Heart left ventricle (tissue), 13 donors: ENCODE measurements at regions not wholly inside any gene's neighbourhood (a gene's known extent, or its start where the extent isn't known, plus 50 kb on each side); places are given as distances from the start of the nearest gene placed in this dataset.

Experiments
- CTCF ChIP-seq, 12 donors: fragments of 200-600 bp; sonication (generic) in 4 of 12; IDR thresholded peaks; one replicate each; pipeline versions ENCODE4 v1.5.0 to v1.8.0; 2018 to 2022; ENCODE audit warnings: antibody characterized with exemption in 12 of 12, mild to moderate bottlenecking in 5 of 12
- POLR2A ChIP-seq, 2 donors: fragments of 450-650 bp; IDR thresholded peaks; one replicate each; pipeline ENCODE4 v1.6.1; 2017; ENCODE audit warnings: antibody characterized with exemption in 2 of 2, mild to moderate bottlenecking in 2 of 2, moderate library complexity in 2 of 2
- donor health status: ischemic (EF 13 %, LVEDD 7.1; RV severe dilation, severe dysfunction).
- donor health status: DM: no; HTN: yes; CAD: no.
- donor health status: DM: no; HTN: no; CAD: no.
- donor health status: ischemic (EF 25% LVEDD 6.9; RV normal size, moderate dysfunction).
- donor health status: ischemic (EF 25% LVEDD 5.7; RV mildly dilated, moderate dysfunction).
- donor health status: ischemic (EF 35%, LVEDD 5.7; RV mildly dilated, moderate dysfunction).
- donor health status: nonischemic (EF 11% LVEDD 7.7; RV severe dilation, severe dysfunction).
- donor health status: DM: yes; HTN: yes; CAD: no.
- donor health status: PGD.
- donor health status: ischemic (EF 29% LVEDD 5.4; RV normal size, mild dysfunction).
- donor health status: nonischemic (EF 23%, LVEDD 6.1; RV moderate dilation, normal function).

- TF ChIP-seq CTCF (IDR thresholded peaks at IDR 0.05) (no peak), POLR2A (IDR thresholded peaks at IDR 0.05) (no peak)
Measured at GRCh38 chr12:5163661-5164060, 120.0 kb downstream of the KCNA5 start.
